Stimulated activated CD4-positive, alpha-beta T cell treated with anti-CD3 and anti-CD28 coated beads, TNF-alpha, amount 100 ng/mL, for 48 hours (primary cell): ENCODE measurements at regions not wholly inside any gene's neighbourhood (a gene's known extent, or its start where the extent isn't known, plus 50 kb on each side); places are given as distances from the start of the nearest gene placed in this dataset.
"Not testable (repeated sequence)": the region's sequence is repeated elsewhere in the genome, so short reads cannot be mapped to it uniquely, and the experiment has no call there.

ENCODE experiments used
- DNase-seq, 3 donors: peaks; one replicate each; pipeline ENCODE4 v3.0.0-alpha.2; 2020; ENCODE audit warnings: low read depth in 3 of 3

DNA sequence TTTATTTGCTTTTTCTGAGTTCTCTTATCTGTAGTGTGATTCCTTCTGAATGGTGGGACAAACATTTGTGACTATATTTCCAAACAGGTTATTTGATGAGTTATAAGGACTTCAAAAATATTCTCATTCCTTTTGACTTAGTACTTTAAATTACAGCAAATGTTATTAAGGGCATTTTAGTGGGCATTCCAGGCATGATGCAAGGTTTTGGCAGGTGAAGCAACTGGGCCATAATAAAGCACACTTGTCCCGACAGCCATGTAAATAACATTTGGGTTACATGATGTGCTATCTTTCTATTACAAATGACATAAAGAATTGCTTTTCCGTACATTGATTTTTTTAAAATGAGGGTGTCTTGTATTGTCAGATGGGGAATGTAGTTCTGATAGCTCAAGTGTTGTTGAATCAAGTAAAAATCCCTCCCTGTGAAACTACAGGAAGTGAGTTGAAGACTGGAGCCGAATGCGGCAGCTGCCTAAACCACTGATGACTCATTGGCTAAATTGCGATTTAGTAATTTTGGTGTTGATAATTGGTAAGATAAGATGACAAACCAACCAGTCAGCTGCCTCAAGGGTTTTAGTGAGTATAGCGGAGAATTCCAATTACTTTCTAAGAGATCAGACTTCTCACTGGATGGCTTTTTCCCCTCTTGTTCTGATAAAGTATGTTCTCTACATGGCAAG lies 231.3 kb upstream of the NPY start:
- no peak for DNase-seq

- no peak for DNase-seq
These were observed 229.8 kb upstream of the NPY start for GRCh38 chr7:24054236-24054635.

- no peak for DNase-seq
These were observed 226.7 kb upstream of the NPY start for GRCh38 chr7:24057243-24057642.

DNA sequence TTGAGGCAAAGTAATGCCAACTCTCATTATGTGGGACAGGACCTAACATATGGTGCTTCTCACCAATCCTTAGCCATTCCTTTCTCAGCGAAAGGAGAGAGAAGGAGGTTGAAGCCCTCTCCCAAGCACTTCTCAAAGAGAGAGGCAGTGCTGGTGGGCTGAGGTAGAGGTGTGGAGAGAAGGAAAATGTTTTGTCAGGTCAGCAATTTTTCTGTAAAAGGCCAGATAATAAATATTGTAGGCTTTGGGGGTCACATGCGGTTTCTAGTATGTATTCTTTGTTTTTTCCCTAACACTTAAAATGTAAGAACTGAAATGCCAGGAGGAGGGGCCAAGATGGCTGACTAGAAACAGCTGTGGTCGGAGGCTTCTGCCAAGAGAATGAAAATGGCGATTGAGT lies 225.0 kb upstream of the NPY start:
- no peak for DNase-seq

- no peak for DNase-seq
These were observed 224.2 kb upstream of the NPY start for GRCh38 chr7:24059775-24060174.

GRCh38 chr7:24063721-24064120 lies 220.3 kb upstream of the NPY start:
- DNase-seq: no peak

GRCh38 chr7:24069751-24070150 lies 214.2 kb upstream of the NPY start:
- DNase-seq: no peak

GRCh38 chr7:24073651-24074420 lies 210.2 kb upstream of the NPY start:
- no peak for DNase-seq

GRCh38 chr7:24075426-24075810 lies 208.6 kb upstream of the NPY start:
- no peak for DNase-seq

- no peak for DNase-seq
These were observed 201.2 kb upstream of the NPY start for GRCh38 chr7:24082826-24083225.

DNA sequence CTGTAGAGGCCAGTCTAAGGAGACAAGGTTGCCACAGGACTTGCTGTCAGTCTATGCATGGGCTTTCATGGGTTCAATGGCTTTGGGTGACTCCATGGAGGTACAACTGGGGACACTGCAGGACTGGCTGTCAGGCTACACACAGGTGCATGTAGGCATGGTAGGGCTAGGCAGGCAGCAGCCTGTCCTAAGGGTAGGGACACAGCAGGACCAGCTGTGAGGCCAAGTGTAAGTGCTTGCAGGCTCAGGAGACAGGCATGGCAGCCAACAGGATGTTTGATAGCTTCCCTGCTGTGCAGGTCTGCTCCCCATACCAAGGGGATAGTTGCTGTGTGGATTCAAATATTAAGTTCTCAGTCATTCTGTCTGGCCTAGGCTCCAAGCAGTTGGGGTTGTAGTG lies 181.0 kb upstream of the NPY start:
- no peak for DNase-seq

DNA sequence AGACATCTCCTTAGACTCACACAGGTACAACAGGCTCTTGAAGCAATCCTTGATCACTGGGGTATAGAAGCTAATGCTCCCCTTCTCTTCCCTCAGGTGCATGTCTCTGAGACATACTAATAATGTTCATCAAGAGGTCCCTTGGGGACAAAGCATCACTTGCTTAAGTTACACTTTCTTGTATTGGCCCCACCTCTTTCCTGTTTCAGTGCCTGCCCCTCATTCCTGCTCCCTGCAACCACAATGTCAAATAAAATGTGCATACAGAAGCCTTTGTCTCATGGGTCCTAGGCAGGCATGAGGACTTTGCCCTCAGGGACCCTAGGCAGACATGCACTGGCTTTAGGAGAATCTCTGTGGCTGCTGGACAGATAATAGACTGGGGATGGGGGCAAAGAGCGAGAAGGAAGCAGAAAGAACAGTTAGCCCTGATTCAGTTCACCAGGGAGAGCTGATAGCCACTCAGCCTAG lies 175.0 kb upstream of the NPY start:
- no peak for DNase-seq

DNA sequence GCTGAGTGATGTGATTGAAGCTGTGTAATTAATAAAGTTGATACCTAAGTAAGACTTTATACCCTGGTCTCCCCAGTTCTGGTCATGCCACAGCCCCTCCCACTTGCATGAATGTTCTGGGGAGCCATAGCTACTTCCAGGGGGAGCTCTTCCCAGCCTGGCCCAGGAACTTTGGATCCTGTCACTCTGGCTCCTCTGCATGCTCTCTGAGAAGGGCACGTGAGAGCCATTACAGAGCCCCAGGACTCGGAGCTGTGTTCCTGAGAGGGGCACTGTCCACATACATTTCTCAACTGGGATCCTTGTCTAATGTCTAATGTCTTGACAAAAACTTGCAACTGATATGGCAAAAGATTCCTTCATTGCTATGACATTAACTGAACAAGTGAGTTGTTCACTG lies 173.9 kb upstream of the NPY start:
- no peak for DNase-seq

- DNase-seq: no peak
These were observed 170.5 kb upstream of the NPY start for GRCh38 chr7:24113506-24113905.

DNA sequence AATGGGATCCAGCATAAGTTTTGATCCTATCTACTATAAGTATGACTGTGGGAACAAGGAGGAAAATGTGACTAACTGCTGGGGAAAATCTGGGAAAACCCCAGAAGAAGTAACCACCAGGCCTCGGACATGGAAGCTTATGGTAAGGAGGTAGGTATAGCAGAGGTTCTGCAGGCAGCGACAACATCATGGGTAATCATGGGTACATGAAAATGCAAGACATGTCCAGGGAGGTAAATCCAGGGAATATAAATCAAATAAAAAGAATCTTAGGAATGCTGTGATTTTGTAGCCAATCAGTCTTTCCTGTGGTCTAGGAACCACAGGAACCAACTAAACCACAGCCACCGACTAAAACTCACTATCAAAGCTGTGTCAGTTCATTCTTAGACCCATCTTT lies 168.3 kb upstream of the NPY start:
- DNase-seq: no peak

DNA sequence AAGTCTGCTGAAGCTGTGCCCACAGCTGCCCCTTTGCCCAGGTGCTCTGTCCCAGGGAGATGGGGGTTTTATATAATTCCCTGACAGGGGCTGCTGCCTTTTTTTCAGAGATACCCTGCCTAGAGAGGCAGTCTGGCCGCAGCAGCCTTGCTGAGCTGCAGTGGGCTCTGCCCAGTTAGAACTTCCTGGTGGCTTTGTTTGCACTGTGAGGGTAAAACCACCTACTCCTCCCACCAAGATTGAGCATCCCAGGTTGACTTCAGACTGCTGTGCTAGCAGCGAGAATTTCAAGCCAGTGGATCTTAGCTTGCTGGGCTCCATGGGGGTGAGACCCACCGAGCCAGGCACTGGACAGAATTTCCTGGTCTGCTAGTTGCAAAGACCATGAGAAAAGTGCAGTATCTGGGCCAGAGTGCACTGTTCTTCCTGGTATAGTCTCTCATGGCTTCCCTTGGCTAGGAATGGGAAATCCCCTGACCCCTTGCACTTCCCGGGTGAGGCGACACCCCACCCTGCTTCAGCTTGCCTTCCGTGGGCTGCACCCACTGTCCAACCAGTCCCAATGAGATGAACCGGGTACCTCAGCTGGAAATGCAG lies 166.0 kb upstream of the NPY start:
- not testable (repeated sequence) for DNase-seq

DNA sequence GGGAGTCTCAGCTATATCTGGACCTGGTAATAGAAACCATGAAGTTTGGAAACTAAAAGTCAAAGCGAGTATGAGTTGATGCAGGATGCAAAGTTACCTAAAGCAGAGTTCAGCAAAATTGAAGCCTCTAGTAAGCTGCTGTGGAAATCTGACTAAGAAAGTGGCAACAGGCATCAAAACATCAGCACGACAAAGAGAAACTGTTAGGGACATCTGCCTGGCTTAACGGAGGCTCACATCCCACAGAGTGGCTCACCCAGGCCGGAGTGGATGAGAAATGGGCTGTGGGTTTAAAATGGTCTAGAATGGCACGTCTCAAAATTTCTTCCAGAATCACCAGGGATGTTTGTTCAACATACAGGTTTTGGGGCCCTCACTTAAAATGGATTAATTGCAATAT lies 164.1 kb upstream of the NPY start:
- no peak for DNase-seq

GRCh38 chr7:24123076-24123475 lies 160.9 kb upstream of the NPY start:
- no peak for DNase-seq

GRCh38 chr7:24125765-24126164 lies 158.2 kb upstream of the NPY start:
- no peak for DNase-seq

- DNase-seq: no peak
These were observed 156.1 kb upstream of the NPY start for GRCh38 chr7:24127930-24128329.

DNA sequence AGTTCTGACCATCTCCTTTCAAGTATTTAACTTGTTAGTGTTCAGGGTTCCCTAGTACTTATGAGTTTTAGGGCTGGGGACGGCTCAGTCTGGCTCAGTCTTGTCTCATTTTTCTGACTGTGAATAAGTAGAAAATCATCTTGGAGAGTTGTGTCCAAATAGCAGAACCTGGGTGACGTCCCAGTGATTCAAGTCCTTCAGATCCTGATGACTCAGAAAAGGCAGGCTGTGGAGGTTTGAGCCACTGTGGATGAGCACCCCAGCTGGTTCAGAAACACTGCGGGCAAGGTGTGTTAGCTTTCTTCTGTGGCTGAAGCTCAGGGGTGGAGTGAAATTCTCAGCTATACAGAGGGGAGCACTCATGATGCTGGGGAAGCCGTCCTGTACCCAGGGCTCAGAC lies 154.4 kb upstream of the NPY start:
- no peak for DNase-seq

- no peak for DNase-seq
These were observed 153.4 kb upstream of the NPY start for GRCh38 chr7:24130631-24131030.

GRCh38 chr7:24133691-24134090 lies 150.3 kb upstream of the NPY start:
- DNase-seq: no peak
